Heart left ventricle (tissue), 16 donors: ENCODE measurements at regions not wholly inside any gene's neighbourhood (a gene's known extent, or its start where the extent isn't known, plus 50 kb on each side); places are given as distances from the start of the nearest gene placed in this dataset.

Source experiments
- ATAC-seq, 4 donors: fragments of 200-7000 bp; cut with Tn5 transposase; one replicate each; pipeline ENCODE4 v1.9.1; 2020 to 2022; ENCODE audit warnings: moderate library complexity in 4 of 4, mild to moderate bottlenecking in 3 of 4, moderate number of reproducible peaks in 1 of 4
- DNase-seq, 5 donors: peaks; one replicate each; pipeline ENCODE4 v3.0.0-alpha.2; 2020
- H3K27ac ChIP-seq, 12 donors: fragments of 200-600 bp; sonication (generic) in 4 of 12; one replicate each; pipeline versions ENCODE4 v1.5.0 to v1.8.0; 2016 to 2022; ENCODE audit warnings: mild to moderate bottlenecking in 2 of 12
- H3K27me3 ChIP-seq, 9 donors: fragments of 200-600 bp; sonication (generic) in 2 of 9; one replicate each; pipeline versions ENCODE4 v1.5.1 to v1.8.0; 2016 to 2022; ENCODE audit warnings: mild to moderate bottlenecking in 3 of 9
- H3K36me3 ChIP-seq, 9 donors: fragments of 200-600 bp; sonication (generic) in 2 of 9; one replicate each; pipeline versions ENCODE4 v1.5.0 to v1.8.0; 2018 to 2022; ENCODE audit warnings: mild to moderate bottlenecking in 2 of 9
- H3K4me1 ChIP-seq, 12 donors: fragments of 200-600 bp; sonication (generic) in 4 of 12; one replicate each; pipeline versions ENCODE4 v1.5.0 to v1.8.0; 2016 to 2022; ENCODE audit warnings: mild to moderate bottlenecking in 3 of 12
- H3K4me3 ChIP-seq, 12 donors: fragments of 200-600 bp; sonication (generic) in 4 of 12; one replicate each; pipeline versions ENCODE4 v1.5.0 to v1.8.0; 2017 to 2022; ENCODE audit warnings: mild to moderate bottlenecking in 9 of 12, moderate library complexity in 4 of 12
- H3K9me3 ChIP-seq, 12 donors: fragments of 200-600 bp; sonication (generic) in 4 of 12; one replicate each; pipeline versions ENCODE4 v1.5.0 to v1.8.0; 2016 to 2022; ENCODE audit warnings: mild to moderate bottlenecking in 1 of 12
- POLR2A ChIP-seq, 2 donors: fragments of 450-650 bp; IDR thresholded peaks; one replicate each; pipeline ENCODE4 v1.6.1; 2017; ENCODE audit warnings: antibody characterized with exemption in 2 of 2, mild to moderate bottlenecking in 2 of 2, moderate library complexity in 2 of 2
- WGBS, 4 donors: extraction: QIAGEN DNeasy Blood & Tissue Kit in 2 of 4; methylation state at CpG; one replicate each; pipeline versions ENCODE4 v1.1.5 to v1.1.7; 2013 to 2018; 5-methylcytosine and 5-hydroxymethylcytosine counted together
- intact Hi-C, 10 donors: fragments of 100-400 bp; cut with DNase I; formaldehyde crosslinking; loops; one replicate each; pipeline versions ENCODE4 v1.11.1 to v1.14.2; 2022
- TF ChIP-seq, protein P1 (sequence below), 12 donors: fragments of 200-600 bp; sonication (generic) in 4 of 12; IDR thresholded peaks; one replicate each; pipeline versions ENCODE4 v1.5.0 to v1.8.0; 2018 to 2022; ENCODE audit warnings: antibody characterized with exemption in 12 of 12, mild to moderate bottlenecking in 5 of 12
- donor health status: ischemic (EF 13 %, LVEDD 7.1; RV severe dilation, severe dysfunction).
- donor health status: healthy with polysubstance abuse.
- donor health status: DM: no; HTN: yes; CAD: no.
- donor health status: DM: no; HTN: no; CAD: no.
- donor health status: ischemic (EF 25% LVEDD 6.9; RV normal size, moderate dysfunction).
- donor health status: ischemic (EF 25% LVEDD 5.7; RV mildly dilated, moderate dysfunction).
- donor health status: healthy.
- donor health status: DM: yes; HTN: yes; CAD: no.
- donor health status: ischemic (EF 35%, LVEDD 5.7; RV mildly dilated, moderate dysfunction).
- donor health status: nonischemic (EF 11% LVEDD 7.7; RV severe dilation, severe dysfunction).
- donor health status: DM: yes; HTN: yes; CAD: no.
- donor health status: PGD.
- donor health status: ischemic (EF 29% LVEDD 5.4; RV normal size, mild dysfunction).
- donor health status: nonischemic (EF 23%, LVEDD 6.1; RV moderate dilation, normal function).

DNA sequence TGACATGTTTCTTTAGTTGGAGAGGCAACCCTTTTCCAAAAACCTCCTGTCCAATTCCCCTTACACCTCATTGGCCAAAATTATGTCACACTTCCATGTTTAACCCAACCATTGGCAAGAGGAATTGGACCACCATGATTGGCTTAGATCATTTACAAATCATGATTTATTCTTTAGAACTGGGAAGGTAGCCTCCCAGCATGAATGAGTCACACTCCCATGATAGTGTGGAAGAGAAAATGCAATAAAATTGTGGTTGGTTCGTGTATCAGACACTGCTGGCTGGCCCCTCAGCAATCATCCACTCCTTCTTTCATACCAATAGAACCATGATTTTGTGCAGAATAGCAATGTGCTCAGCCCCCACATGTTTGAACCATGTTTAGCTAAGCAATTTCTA is 156.6 kb upstream of the ACVR2A start:
- H3K27me3 ChIP-seq: no peaks in the 10 kb centered on the region
- TF ChIP-seq, protein P1, sequence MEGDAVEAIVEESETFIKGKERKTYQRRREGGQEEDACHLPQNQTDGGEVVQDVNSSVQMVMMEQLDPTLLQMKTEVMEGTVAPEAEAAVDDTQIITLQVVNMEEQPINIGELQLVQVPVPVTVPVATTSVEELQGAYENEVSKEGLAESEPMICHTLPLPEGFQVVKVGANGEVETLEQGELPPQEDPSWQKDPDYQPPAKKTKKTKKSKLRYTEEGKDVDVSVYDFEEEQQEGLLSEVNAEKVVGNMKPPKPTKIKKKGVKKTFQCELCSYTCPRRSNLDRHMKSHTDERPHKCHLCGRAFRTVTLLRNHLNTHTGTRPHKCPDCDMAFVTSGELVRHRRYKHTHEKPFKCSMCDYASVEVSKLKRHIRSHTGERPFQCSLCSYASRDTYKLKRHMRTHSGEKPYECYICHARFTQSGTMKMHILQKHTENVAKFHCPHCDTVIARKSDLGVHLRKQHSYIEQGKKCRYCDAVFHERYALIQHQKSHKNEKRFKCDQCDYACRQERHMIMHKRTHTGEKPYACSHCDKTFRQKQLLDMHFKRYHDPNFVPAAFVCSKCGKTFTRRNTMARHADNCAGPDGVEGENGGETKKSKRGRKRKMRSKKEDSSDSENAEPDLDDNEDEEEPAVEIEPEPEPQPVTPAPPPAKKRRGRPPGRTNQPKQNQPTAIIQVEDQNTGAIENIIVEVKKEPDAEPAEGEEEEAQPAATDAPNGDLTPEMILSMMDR (IDR thresholded peaks at IDR 0.05): no peak
- no peak for TF ChIP-seq POLR2A (IDR thresholded peaks at IDR 0.05)
- intact Hi-C loops: no loop called here
- 62 to 77% (median 64%) methylated on average over 1 of the region's 1 CpG for WGBS, 4 donors
- no peaks in the 10 kb centered on the region for H3K9me3 ChIP-seq
- H3K4me1 ChIP-seq: peaks cover 0 to 10% (median 0%) of the 10 kb centered on the region in 12 donors
- ATAC-seq (no peak), DNase-seq (no peak)
- H3K36me3 ChIP-seq: no peaks in the 10 kb centered on the region
- no peak overlapping the region for H3K27ac ChIP-seq
- no peak overlapping the region for H3K4me3 ChIP-seq

DNA sequence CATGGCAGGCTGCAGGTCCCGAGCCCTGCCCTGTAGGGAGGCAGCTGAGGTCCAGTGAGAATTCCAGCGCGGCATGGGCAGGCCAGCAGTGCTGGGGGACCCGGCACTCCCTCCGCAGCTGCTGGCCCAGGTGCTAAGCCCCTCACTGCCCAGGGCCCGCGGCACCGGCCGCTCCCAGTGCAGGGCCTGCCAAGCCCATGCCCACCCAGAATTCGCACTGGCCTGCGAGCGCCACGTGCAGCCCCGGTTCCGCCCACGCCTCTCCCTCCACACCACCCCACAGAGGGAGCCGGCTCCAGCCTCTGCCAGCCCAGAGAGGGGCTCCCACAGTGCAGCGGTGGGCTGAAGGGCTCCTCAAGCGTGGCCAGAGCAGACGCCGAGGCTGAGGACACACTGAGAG is 158.5 kb upstream of the ACVR2A start:
- DNase-seq (peak in 1 of 5 donors; percentile 49), ATAC-seq (peak in 1 of 4 donors; percentile 13)
- Histone ChIP-seq H3K4me3 (no peak overlapping the region), H3K27me3 (no peaks in the 10 kb centered on the region), H3K27ac (no peak overlapping the region), H3K9me3 (no peaks in the 10 kb centered on the region), H3K36me3 (no peaks in the 10 kb centered on the region), H3K4me1 (peaks cover 0 to 10% (median 0%) of the 10 kb centered on the region in 12 donors)
- intact Hi-C loops: no loop called here
- TF ChIP-seq, protein P1 (IDR thresholded peaks at IDR 0.05): no peak
- no peak for TF ChIP-seq POLR2A (IDR thresholded peaks at IDR 0.05)
- 83 to 94% (median 92%) methylated on average over 7 to 21 of the region's 21 CpGs for WGBS, 4 donors

DNA sequence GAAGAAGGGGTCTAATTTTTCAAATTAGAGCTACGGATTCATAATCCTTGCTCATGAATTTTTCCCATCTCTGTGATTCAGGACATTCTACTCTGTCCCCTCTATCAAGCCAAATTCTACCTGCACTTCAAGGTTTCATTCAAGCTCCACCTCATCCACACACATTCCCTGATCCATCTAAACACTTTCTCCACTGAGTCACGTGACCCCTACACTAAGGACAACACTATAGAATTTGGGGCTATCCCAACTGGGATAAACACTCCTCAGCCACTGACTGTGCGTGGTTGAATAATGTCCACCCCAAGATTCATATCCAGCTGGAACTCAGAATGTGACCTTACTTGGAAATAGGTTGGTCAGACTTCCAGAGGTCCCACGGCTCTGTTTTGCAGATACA is 159.9 kb upstream of the ACVR2A start:
- no peaks in the 10 kb centered on the region for H3K27me3 ChIP-seq
- no peaks in the 10 kb centered on the region for H3K36me3 ChIP-seq
- TF ChIP-seq POLR2A (IDR thresholded peaks at IDR 0.05): no peak
- TF ChIP-seq, protein P1 (IDR thresholded peaks at IDR 0.05): no peak
- H3K27ac ChIP-seq: no peak overlapping the region
- DNase-seq: no peak
- intact Hi-C loops: no loop called here
- ATAC-seq: no peak
- H3K4me1 ChIP-seq: peaks cover 0 to 10% (median 0%) of the 10 kb centered on the region in 12 donors
- no peak overlapping the region for H3K4me3 ChIP-seq
- H3K9me3 ChIP-seq: no peaks in the 10 kb centered on the region
- WGBS, 4 donors: 81 to 91% (median 83%) methylated on average over 4 of the region's 4 CpGs

DNA sequence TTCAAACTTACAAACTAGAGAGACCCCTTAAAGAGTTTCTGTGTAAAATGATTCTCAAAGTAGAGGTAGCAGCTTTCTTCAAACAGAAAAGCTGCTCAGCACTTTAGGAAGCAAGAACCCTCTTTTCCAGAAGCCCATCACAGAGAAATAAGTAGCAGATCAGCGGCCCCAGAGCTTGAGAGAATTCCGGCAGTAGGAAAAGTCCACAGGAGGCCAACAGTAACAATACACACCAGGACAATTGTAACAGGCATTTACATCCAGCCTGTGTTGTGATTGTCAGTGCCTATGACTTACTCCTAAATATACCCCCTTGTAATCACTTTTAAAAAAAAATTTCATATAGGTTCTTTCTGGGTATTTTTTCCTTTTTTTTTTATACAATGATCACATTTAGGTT is 161.4 kb upstream of the ACVR2A start:
- Histone ChIP-seq H3K9me3 (no peaks in the 10 kb centered on the region), H3K27me3 (no peaks in the 10 kb centered on the region), H3K27ac (no peak overlapping the region), H3K36me3 (no peaks in the 10 kb centered on the region), H3K4me3 (no peak overlapping the region), H3K4me1 (no peaks in the 10 kb centered on the region)
- no peak for ATAC-seq
- no peak for DNase-seq
- TF ChIP-seq, protein P1 (IDR thresholded peaks at IDR 0.05): no peak
- no peak for TF ChIP-seq POLR2A (IDR thresholded peaks at IDR 0.05)
- 76 to 80% (median 78%) methylated on average over 2 of the region's 2 CpGs for WGBS, 4 donors
- intact Hi-C loops: no loop called here
